Left kidney (tissue), 1 donor: ENCODE measurements at regions not wholly inside any gene's neighbourhood (a gene's known extent, or its start where the extent isn't known, plus 50 kb on each side); places are given as distances from the start of the nearest gene placed in this dataset.
"Not testable (repeated sequence)": the region's sequence is repeated elsewhere in the genome, so short reads cannot be mapped to it uniquely, and the experiment has no call there.

Source experiments
- DNase-seq: peaks from one replicate; pipeline ENCODE4 v3.0.0-alpha.2; 2013

- no peak for DNase-seq
Measured at GRCh38 chr3:80970292-80970691, 791.2 kb downstream of the GBE1 start.

GRCh38 chr3:80929576-80929975 is 831.9 kb downstream of the GBE1 start:
- no peak for DNase-seq

DNA sequence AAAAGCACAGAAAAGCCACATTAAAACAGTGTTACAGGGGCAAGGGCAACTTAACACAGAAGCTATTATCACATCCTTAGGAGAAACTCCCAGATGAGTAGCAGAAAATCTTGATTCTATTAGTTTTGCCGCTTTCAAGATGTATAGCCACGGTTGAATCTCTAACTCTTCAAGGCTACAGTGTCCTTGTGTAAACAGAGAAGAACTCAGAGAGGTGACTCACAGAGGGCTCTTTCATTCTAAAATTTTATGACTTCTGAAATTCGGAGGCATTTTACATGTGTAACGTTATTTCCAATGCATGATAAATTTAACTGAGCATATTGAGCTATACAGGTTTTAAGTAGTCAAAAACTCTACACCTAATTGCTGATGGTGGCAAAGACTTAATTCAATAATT is 846.6 kb downstream of the GBE1 start:
- no peak for DNase-seq

DNA sequence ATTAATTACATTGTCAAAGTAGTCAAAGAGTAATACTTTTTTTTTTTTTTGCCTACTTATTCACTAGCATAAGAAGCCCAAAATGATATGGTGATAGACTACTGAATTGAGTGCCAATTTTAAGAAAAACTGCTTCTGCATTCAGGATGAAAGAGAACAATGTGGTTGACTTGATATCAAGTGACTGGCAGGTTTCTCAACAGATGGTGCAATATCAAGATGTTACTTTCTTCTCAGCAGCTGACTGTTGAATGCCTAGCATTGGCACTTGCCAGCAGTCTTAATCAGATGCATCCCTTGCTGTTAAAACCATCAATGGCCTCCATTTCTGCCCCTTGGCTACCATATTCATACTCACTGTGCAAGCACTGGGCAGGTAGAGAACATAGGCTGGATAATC is 863.2 kb downstream of the GBE1 start:
- no peak for DNase-seq

GRCh38 chr3:80897005-80897404 is 864.4 kb downstream of the GBE1 start:
- not testable (repeated sequence) for DNase-seq

DNA sequence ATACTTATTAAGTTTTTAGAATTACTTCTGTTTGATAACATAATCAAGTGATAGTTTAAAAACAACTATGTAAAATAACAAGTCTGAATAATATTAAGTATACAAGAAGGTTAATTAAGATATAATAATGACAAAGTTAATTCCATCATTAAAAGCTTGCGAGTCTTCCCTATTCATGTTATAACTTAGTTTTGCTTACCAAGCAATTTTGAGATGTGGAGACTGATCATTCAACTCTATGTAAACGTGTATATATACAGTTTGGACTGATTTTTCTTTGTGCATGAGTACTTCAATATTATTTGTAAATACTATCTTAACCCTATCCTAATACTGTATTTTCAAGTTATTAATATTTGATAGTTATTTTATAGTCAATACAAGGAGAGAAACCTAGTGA is 870.9 kb downstream of the GBE1 start:
- no peak for DNase-seq

- no peak for DNase-seq
Measured at GRCh38 chr3:80889535-80889934, 871.9 kb downstream of the GBE1 start.

GRCh38 chr3:80870476-80871041 is 890.9 kb downstream of the GBE1 start:
- no peak for DNase-seq

DNA sequence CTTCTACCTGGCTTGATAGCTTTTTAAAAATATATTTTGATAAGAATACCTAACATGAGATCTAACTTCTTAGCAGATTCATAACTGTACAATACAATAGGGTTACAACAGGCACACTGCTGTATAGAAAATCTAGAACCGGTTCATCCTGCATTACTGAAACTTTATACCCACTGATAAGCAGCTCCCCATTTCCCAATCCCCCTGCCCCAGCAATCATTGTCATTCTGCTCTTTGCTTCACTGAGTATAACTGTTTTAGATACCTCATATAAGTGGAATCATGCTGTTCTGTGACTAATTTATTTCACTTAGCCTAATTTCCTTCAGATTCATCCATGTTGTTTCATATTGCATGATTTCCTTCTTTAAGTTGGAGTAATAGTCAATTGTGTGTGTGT is 906.0 kb downstream of the GBE1 start:
- no peak for DNase-seq

DNA sequence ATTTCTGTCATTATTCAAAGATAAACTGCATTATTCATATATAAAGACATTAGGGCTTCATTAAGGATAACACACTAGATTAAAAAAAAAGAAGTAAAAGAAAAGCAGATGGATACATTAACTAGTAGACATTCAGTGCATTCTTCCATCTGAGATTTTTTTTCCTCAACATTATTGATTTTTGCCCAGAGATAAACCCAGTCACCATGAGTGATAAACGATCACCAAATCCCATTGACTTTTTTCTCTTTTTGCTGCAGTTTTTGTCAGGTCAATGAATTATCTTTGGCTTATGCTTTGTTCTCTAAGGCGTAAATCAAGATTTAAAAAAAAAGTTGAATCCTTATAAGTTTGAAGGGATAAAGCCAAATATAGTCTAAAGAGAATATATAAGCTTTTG is 925.0 kb downstream of the GBE1 start:
- no peak for DNase-seq

DNA sequence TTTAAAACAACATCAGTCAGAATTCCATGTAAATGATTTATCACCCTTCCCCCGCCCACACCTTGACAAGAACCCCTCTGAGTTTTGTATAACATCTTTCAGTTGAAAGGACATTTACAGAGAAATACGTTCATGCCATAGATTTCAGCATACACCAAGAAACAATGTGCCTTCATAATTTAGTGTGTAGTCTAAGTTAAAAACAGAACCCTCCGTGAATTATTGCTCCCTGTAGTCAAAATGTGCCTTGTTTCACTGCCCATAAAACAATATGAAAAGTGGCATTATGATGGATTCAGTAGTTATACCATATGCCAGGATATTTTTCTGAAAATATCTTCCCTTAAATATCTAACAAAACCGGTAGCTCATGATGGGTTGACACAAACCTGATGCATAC is 953.9 kb downstream of the GBE1 start:
- no peak for DNase-seq

GRCh38 chr3:80806673-80807072 is 954.8 kb downstream of the GBE1 start:
- no peak for DNase-seq

GRCh38 chr3:80788914-80789313 is 972.5 kb downstream of the GBE1 start:
- DNase-seq: no peak

DNA sequence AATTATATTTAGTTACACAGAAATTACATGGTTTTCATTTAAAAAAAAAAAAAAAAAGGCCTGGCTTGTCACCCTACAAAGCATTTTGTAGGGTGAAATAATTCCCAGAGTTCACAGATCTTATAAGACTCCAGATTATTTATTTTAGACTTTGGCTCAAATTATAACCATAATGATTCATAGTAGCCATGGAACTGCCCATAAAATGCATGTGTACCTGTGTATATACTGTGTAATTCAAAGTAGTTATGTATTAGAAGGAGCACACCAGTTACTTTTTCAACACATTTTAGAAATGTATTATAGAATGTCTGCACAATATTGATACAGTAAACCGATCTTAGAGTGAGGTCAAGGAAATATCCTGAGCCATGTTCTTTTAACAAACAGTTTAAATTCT is 975.6 kb downstream of the GBE1 start:
- no peak for DNase-seq

DNA sequence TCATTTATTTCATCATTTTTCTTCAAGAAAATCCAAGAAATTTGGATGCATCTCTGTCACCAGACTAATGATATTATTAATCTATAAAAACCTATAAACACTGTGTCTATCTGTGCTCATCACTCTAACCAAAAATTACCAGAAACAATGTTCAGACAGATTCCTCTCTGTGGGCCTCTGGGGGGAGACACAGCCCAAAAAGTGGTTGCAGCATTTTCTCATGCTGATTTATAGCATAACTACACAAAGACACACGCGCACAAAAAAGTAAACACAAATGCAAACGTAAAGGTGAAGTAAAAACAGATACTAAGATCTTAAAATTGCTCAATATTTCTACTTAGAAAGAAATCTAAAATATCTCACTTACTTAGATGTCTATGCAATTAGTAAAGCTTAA is 976.0 kb downstream of the GBE1 start:
- DNase-seq: no peak

DNA sequence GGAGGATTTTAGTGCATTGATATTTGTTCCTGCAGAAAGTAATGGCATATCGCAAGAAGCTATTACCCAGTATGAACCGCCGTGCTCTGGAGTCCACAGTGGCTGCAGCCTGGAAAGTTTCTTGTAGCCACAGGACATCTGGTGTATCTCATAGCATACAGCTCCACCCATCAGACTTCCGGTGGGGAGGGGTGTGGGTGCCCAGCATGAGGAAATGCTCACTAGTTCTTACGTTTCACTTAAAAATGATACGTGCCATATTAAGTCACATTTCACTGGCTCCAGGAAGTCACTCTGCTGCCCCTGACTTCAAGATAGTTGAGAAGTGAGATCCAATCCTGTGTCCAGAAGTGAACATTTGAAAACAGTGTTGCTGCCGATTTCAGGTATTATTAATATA is 990.4 kb downstream of the GBE1 start:
- DNase-seq: no peak

- DNase-seq: no peak
Measured at GRCh38 chr3:80770106-80771074, 991.1 kb downstream of the GBE1 start.

GRCh38 chr3:80769683-80770082 is 991.8 kb downstream of the GBE1 start:
- DNase-seq: no peak

DNA sequence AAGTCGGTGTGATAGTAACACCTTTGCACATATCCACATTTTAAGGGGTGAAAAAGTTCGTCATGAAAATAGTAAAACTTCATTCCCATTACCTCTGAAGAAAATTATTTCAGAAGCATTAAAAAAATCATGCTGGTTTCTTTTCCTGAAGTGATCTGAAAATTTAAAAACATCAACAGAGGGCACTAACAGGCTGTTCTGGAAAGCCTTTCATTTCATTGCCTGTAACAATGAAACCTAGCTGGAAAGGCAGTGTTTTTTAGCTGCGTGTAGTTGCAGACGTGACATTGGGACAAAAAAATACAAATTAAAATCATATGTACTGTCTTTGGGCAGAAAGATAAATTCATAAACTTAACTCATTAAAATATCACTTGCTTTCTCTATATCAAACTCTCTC is 993.8 kb downstream of the GBE1 start:
- no peak for DNase-seq

- DNase-seq: no peak
Measured at GRCh38 chr3:80754969-80755368, 987.2 kb upstream of the ROBO1 start.

GRCh38 chr3:80753021-80753420 is 985.2 kb upstream of the ROBO1 start:
- DNase-seq: no peak

GRCh38 chr3:80750637-80751036 is 982.8 kb upstream of the ROBO1 start:
- no peak for DNase-seq

GRCh38 chr3:80734920-80735319 is 967.1 kb upstream of the ROBO1 start:
- no peak for DNase-seq

GRCh38 chr3:80734483-80734882 is 966.7 kb upstream of the ROBO1 start:
- DNase-seq: no peak
